Transverse colon (tissue), 4 donors: ENCODE measurements at regions not wholly inside any gene's neighbourhood (a gene's known extent, or its start where the extent isn't known, plus 50 kb on each side); places are given as distances from the start of the nearest gene placed in this dataset.

Experiments
- CTCF ChIP-seq, 5 experiments: fragments of 200-600 bp in 3 of 5; fragments of 450-650 bp in 2 of 5; sonication (generic) in 3 of 5; IDR thresholded peaks; 1 replicate in 2 of 5; 2 replicates in 3 of 5; pipeline ENCODE4 v1.5.1; 2016 to 2017; ENCODE audit warnings: antibody characterized with exemption in 5 of 5, inconsistent platforms in 3 of 5, mild to moderate bottlenecking in 2 of 5, moderate library complexity in 1 of 5
- EP300 ChIP-seq: sonication (generic); formaldehyde crosslinking; IDR thresholded peaks from one replicate; pipeline ENCODE4 v1.6.1; 2017; ENCODE audit warnings: antibody characterized with exemption, low read depth
- POLR2AphosphoS5 ChIP-seq, 3 donors: sonication (generic); formaldehyde crosslinking; IDR thresholded peaks; one replicate each; pipeline ENCODE4 v1.6.1; 2016; ENCODE audit warnings: antibody characterized with exemption in 3 of 3

- TF ChIP-seq CTCF (IDR thresholded peaks at IDR 0.05): peak in 2 of 5 experiments; percentile 11 to 15
- no peak for TF ChIP-seq POLR2AphosphoS5 (IDR thresholded peaks at IDR 0.05)
- TF ChIP-seq EP300: no peak
Measured at GRCh38 chr9:71628247-71628646, 140.1 kb downstream of the CEMIP2 start.
